WERI-Rb-1 (cell line): ENCODE measurements at regions not wholly inside any gene's neighbourhood (a gene's known extent, or its start where the extent isn't known, plus 50 kb on each side); places are given as distances from the start of the nearest gene placed in this dataset.

Experiments used
- DNase-seq: peaks from one replicate; pipeline ENCODE4 v3.0.0-alpha.2; 2020
- H3K27ac ChIP-seq: fragments of 250-450 bp; sonication (Bioruptor Pico); 2 replicates; pipeline ENCODE4 v1.5.1; 2020; ENCODE audit warnings: mild to moderate bottlenecking, moderate library complexity
- H3K27me3 ChIP-seq: fragments of 250-450 bp; sonication (Bioruptor Pico); 2 replicates; pipeline ENCODE4 v1.5.1; 2021; ENCODE audit warnings: mild to moderate bottlenecking, low read depth, moderate library complexity; ENCODE audit not compliant: insufficient read depth, severe bottlenecking
- H3K36me3 ChIP-seq: fragments of 250-450 bp; sonication (Bioruptor Pico); 2 replicates; pipeline ENCODE4 v1.5.1; 2020; ENCODE audit warnings: mild to moderate bottlenecking, moderate library complexity
- H3K4me3 ChIP-seq: 2 replicates; pipeline ENCODE4 v1.5.1; 2011; ENCODE audit warnings: low read depth, mild to moderate bottlenecking, control low read depth, low read length
- H3K9me3 ChIP-seq: fragments of 250-450 bp; sonication (Bioruptor Pico); 2 replicates; pipeline ENCODE4 v1.5.1; 2021; ENCODE audit warnings: mild to moderate bottlenecking, moderate library complexity; ENCODE audit not compliant: severe bottlenecking
- TF ChIP-seq, protein P1 (sequence below): IDR thresholded peaks from 2 replicates; pipeline ENCODE4 v1.5.1; 2011; ENCODE audit warnings: low read depth, mild to moderate bottlenecking, control low read depth, inconsistent platforms, low read length

DNA sequence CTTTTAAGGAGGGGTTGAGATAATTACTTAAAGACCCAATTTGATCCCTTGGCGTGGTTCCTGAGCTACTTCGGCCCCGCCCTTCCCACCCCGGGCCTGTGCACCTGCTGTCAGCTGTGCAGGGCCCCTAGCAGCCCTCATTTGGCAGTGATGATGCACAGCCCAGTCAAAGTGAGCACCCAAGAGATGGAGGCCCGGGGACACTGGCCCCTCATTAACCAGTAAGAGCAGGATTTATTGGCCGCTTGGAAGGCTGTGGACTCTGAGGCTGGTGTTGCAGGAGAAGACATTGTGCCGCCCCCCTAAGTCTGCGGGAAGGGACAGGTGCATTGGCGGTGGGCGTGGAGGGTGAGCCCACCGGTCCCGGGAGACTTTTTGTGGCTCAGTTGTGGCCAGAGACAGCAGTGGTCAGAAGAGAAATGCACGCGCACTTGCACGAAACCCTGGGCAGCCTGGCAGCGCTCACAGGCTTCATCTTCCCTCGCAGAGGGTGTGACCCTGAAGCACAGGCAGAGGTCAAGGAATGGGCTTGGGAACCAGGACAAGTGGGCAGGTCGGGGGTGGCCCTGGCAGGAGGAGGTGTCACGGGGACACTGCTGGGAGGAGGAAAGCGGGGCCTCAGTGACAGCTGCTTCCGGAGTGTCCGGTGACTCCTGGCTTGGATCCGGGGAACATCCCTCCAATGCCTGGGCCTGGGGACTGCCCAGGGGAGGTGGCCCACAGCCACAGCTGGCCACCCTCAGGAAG, 74.0 kb upstream of the RXRA start:
- no peak for DNase-seq
- no peaks in the 10 kb centered on the region for H3K9me3 ChIP-seq
- no peaks in the 10 kb centered on the region for H3K36me3 ChIP-seq
- H3K4me3 ChIP-seq: no peak overlapping the region
- no peak overlapping the region for H3K27ac ChIP-seq
- TF ChIP-seq, protein P1, sequence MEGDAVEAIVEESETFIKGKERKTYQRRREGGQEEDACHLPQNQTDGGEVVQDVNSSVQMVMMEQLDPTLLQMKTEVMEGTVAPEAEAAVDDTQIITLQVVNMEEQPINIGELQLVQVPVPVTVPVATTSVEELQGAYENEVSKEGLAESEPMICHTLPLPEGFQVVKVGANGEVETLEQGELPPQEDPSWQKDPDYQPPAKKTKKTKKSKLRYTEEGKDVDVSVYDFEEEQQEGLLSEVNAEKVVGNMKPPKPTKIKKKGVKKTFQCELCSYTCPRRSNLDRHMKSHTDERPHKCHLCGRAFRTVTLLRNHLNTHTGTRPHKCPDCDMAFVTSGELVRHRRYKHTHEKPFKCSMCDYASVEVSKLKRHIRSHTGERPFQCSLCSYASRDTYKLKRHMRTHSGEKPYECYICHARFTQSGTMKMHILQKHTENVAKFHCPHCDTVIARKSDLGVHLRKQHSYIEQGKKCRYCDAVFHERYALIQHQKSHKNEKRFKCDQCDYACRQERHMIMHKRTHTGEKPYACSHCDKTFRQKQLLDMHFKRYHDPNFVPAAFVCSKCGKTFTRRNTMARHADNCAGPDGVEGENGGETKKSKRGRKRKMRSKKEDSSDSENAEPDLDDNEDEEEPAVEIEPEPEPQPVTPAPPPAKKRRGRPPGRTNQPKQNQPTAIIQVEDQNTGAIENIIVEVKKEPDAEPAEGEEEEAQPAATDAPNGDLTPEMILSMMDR: no peak
- no peaks in the 10 kb centered on the region for H3K27me3 ChIP-seq

DNA sequence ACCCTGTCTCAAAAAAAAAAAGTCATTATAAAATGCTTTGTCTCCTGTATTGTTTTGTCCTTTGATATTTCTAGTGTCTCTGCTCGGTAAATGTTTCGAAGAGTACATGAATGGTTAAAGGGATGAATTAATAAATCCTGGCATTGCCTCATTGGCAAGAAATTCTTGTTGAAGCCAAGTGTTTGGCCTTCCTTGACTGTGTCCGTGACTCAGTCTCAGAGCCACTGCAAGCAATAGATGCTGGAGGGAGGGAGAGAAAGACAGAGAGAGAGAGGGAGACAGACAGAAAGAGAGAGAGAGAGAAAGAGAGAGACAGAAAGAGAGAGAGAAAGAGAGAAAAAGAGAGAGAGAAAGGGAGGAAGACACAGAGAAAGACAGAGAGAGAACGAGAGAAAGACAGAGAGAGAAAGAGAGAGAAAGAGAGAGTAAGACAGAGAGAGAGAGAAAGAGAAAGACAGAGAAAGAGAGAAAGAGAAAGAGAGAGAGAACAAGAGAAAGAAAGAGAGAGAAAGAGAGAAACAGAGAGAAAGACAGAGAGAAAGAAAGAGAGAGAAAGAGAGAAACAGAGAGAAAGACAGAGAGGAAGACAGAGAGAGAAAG, 72.5 kb upstream of the RXRA start:
- Histone ChIP-seq H3K27ac (no peak overlapping the region), H3K4me3 (no peak overlapping the region), H3K36me3 (no peaks in the 10 kb centered on the region), H3K9me3 (no peaks in the 10 kb centered on the region), H3K27me3 (no peaks in the 10 kb centered on the region)
- no peak for DNase-seq
- TF ChIP-seq, protein P1: no peak

DNA sequence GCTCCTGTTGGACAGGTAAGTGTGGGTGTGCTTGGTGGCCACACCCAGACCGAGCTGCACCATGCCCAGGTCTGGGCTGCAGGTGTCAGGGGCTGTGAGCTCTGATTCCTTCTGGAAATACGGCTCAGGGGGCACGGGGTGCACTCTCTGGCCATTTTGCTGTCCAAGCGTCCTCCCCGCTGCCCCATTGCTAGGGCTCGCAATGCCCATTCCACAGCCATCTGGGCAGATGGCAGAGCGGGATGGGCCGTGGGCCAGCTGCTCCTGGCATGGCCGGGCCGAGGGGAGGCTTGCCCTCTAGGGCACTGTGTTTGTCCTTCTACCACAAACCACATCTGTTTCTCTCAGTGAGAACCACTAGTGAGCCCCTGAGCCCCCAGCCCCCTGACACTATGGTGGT, 67.9 kb upstream of the RXRA start:
- H3K9me3 ChIP-seq: no peaks in the 10 kb centered on the region
- TF ChIP-seq, protein P1: no peak
- DNase-seq: no peak
- H3K27me3 ChIP-seq: no peaks in the 10 kb centered on the region
- H3K27ac ChIP-seq: no peak overlapping the region
- no peaks in the 10 kb centered on the region for H3K36me3 ChIP-seq
- no peak overlapping the region for H3K4me3 ChIP-seq

DNA sequence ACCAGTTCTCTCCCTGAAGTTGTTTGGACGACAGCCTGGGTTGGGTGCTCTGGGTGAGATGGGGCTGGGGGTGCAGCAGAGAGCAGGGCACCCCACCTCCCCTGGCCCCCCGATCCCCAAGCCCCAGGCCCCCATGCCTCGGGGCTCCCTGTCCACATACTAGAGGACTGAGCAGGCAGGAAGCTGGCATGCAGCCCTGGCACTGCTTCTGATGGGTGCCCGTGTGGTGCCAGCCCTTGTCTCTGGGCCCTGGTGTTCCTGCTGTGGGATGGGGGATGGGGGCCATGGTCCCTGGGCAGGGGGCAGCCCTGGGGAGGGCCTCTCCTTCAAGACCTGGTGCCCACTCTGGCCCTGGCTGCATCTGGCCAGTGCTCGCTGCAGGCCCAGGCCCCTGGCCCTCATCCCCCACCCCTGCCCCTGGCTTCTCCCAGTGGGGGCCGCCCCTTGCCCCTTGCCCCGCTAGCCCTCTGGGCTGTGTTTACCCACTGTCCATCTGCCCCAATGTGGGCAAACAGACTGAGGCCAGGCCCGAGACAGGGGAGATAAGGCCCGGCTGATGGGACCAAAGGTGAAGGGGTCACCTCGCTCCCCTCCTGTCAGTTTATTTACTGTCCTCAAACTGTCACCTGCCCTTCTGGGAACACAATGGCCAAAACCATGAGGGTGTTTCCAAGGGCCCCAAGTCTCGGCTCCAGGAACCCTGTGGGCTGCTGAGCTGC, 67.3 kb upstream of the RXRA start:
- H3K9me3 ChIP-seq: no peaks in the 10 kb centered on the region
- no peaks in the 10 kb centered on the region for H3K36me3 ChIP-seq
- DNase-seq: no peak
- TF ChIP-seq, protein P1: no peak
- no peak overlapping the region for H3K4me3 ChIP-seq
- H3K27ac ChIP-seq: no peak overlapping the region
- H3K27me3 ChIP-seq: no peaks in the 10 kb centered on the region

DNA sequence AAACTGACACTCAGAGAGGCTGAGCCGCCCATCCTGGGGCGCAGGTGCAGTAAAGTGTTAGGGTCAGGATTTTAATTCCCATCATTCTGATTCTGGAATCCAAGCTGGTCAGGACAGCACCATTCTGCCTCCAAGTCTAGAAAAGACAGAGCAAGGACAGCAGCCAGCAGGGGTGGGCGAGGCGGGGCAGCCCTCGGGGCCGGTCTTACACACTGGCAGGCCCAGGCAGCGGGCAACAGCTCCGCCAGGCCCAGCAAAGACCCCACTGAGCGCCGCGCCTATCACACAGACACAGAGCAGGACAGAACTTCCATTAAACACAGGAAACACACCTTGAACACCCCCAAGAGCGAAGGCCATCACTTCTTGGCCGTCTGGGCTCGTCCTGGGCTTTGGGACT, 66.5 kb upstream of the RXRA start:
- Histone ChIP-seq H3K9me3 (no peaks in the 10 kb centered on the region), H3K36me3 (no peaks in the 10 kb centered on the region), H3K4me3 (no peak overlapping the region), H3K27me3 (no peaks in the 10 kb centered on the region), H3K27ac (no peak overlapping the region)
- DNase-seq: no peak
- TF ChIP-seq, protein P1: no peak
